ENCODE measurements at regions not wholly inside any gene's neighbourhood (a gene's known extent, or its start where the extent isn't known, plus 50 kb on each side); places are given as distances from the start of the nearest gene placed in this dataset.

DNA sequence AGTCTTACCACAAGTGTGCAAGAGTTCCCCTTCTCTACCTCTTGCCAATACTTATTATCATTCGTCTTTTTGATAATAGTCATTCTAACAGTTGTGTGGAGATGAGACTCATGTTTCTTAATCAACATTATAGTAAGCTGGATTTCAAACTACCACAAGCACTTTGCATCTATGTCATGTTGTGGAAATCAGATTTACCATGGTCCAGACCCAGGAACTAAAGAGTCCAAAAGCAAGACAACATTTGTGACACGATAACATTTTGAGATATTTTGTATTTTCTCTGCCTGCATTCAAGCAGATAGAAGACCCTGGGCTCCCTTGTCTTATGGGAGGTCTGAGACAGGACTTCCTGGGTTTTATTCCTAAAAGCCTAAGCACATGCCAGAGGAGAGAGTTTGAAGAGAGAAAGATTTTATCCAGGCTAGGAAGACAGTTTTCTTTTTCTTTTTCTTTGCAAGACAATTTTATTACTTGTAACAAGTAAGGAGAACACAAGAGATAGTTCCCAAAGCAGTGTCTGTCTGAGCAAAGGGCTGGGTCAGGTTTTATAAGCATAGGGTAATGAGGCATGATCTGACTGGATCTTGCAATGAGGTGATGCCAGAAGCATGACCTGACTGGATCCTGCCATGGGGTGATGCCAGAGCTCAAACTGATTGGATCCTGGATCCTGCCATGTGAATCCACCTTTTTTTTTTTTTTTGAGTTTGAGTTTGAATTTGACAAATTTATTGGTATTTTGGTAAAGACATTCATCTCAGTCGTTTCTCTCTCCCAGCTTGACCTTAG, 180.5 kb upstream of the HMGA2 start (continued):
- TF ChIP-seq THAP7 (CRISPR knock-in tag; IDR thresholded peaks at IDR 0.05): no peak
- TF ChIP-seq NFIX (CRISPR knock-in tag; IDR thresholded peaks at IDR 0.05; ENCODE audit: low read depth): no peak
- TF ChIP-seq NFXL1 (CRISPR knock-in tag; IDR thresholded peaks at IDR 0.05): peak; percentile 63; the same call in 1 of the 2 replicates
- no peak for TF ChIP-seq FOXA1 (IDR thresholded peaks at IDR 0.05; ENCODE audit: borderline replicate concordance)
- no peak for TF ChIP-seq CEBPB (tag; IDR thresholded peaks at IDR 0.05)
- TF ChIP-seq RBM17 (IDR thresholded peaks at IDR 0.05; ENCODE audit: borderline replicate concordance, low read depth, low read length): no peak
- no peak for TF ChIP-seq SPI1 (IDR thresholded peaks at IDR 0.05; ENCODE audit: borderline replicate concordance, low read depth, low read length)
- TF ChIP-seq NR2F6 (CRISPR knock-in tag; IDR thresholded peaks at IDR 0.05): peak; percentile 85
- TF ChIP-seq RUNX1 (IDR thresholded peaks at IDR 0.05; ENCODE audit: low read depth): no peak
- peak; percentile 90 for TF ChIP-seq ELF4 (CRISPR knock-in tag; IDR thresholded peaks at IDR 0.05)
- no peak for TF ChIP-seq FOXM1 (IDR thresholded peaks at IDR 0.05; ENCODE audit: low read depth)
- no peak for TF ChIP-seq FOXM1 (CRISPR knock-in tag; IDR thresholded peaks at IDR 0.05; ENCODE audit: low read depth)
- no peak for TF ChIP-seq SIX5 (IDR thresholded peaks at IDR 0.05; ENCODE audit: borderline replicate concordance in 1 of 2, insufficient read depth in 1 of 2, low read depth in 1 of 2, low read length in 2 of 2)
- no peak for TF ChIP-seq COPS2 (conservative IDR thresholded peaks at IDR 0.05)
- TF ChIP-seq PRMT5 (CRISPR knock-in tag; IDR thresholded peaks at IDR 0.05): no peak
- no peak for TF ChIP-seq ZBTB2 (IDR thresholded peaks at IDR 0.05)
- no peak for TF ChIP-seq HLTF (IDR thresholded peaks at IDR 0.05)
- no peak for TF ChIP-seq TRIM24 (IDR thresholded peaks at IDR 0.05)
- no peak for TF ChIP-seq CHCHD3 (CRISPR knock-in tag; IDR thresholded peaks at IDR 0.05)
- TF ChIP-seq RHOXF2B (CRISPR knock-in tag; conservative IDR thresholded peaks at IDR 0.05): peak; percentile 88
- no peak for TF ChIP-seq STAT5B (CRISPR knock-in tag; IDR thresholded peaks at IDR 0.05)
- TF ChIP-seq CBFA2T3 (IDR thresholded peaks at IDR 0.05): no peak
- no peak for TF ChIP-seq ZBED1 (IDR thresholded peaks at IDR 0.05)
- TF ChIP-seq ZNF699 (CRISPR knock-in tag; IDR thresholded peaks at IDR 0.05; ENCODE audit: insufficient replicate concordance): no peak
- TF ChIP-seq ZNF143 (CRISPR knock-in tag; IDR thresholded peaks at IDR 0.05): no peak
- no peak for TF ChIP-seq NCOA1 (IDR thresholded peaks at IDR 0.05; ENCODE audit: low read depth)
- TF ChIP-seq RBM34 (IDR thresholded peaks at IDR 0.05; ENCODE audit: borderline replicate concordance, insufficient read depth, low read length): no peak
- TF ChIP-seq ZNF77 (CRISPR knock-in tag; IDR thresholded peaks at IDR 0.05): peak; percentile 78; the same call in 1 of the 2 replicates
- TF ChIP-seq TAF15 (IDR thresholded peaks at IDR 0.05; ENCODE audit: low read depth, low read length): no peak
- TF ChIP-seq MIER1 (IDR thresholded peaks at IDR 0.05; ENCODE audit: low read depth): no peak
- TF ChIP-seq CBX3 (IDR thresholded peaks at IDR 0.05; ENCODE audit: borderline replicate concordance in 1 of 2, low read length in 2 of 2): no peak
- no peak; the same call in 1 of the 2 replicates for TF ChIP-seq HEY1 (CRISPR knock-in tag; IDR thresholded peaks at IDR 0.05; ENCODE audit: borderline replicate concordance)
- TF ChIP-seq MAFG (tag; conservative IDR thresholded peaks at IDR 0.05): no peak
